ENCODE measurements at regions not wholly inside any gene's neighbourhood (a gene's known extent, or its start where the extent isn't known, plus 50 kb on each side); places are given as distances from the start of the nearest gene placed in this dataset.

- Histone ChIP-seq H3K4me3 (no peak overlapping the region), H3K9me3 (no peaks in the 10 kb centered on the region), H3K4me1 (no peaks in the 10 kb centered on the region), H3K27ac (no peak overlapping the region), H3K4me2 (no peak overlapping the region)
- CTCF ChIA-PET, result no interaction called here
- no peak for ATAC-seq
- TF ChIP-seq HDAC2 (IDR thresholded peaks at IDR 0.05) (no peak), NFE2L2 (conservative IDR thresholded peaks at IDR 0.05; ENCODE audit: low read length) (no peak), HEYL (CRISPR knock-in tag; IDR thresholded peaks at IDR 0.05) (no peak), RCOR1 (IDR thresholded peaks at IDR 0.05; ENCODE audit: low read depth, low read length) (no peak), HOXA7 (CRISPR knock-in tag; IDR thresholded peaks at IDR 0.05) (no peak), MAZ (IDR thresholded peaks at IDR 0.05; ENCODE audit: borderline replicate concordance, low read depth, low read length) (no peak), ZC3H11A (IDR thresholded peaks at IDR 0.05) (no peak), EHF (CRISPR knock-in tag; IDR thresholded peaks at IDR 0.05) (no peak), KDM5A (IDR thresholded peaks at IDR 0.05) (no peak), NPAS2 (CRISPR knock-in tag; IDR thresholded peaks at IDR 0.05; ENCODE audit: borderline replicate concordance) (no peak), KDM1A (IDR thresholded peaks at IDR 0.05; ENCODE audit: low read depth) (no peak)
- no peak for DNase-seq (ENCODE audit: low read depth in 1 of 2, low spot score in 1 of 2)
- POLR2A ChIA-PET, result no interaction called here
- 66% methylated on average over 1 of the region's 1 CpG for WGBS (ENCODE audit: missing lambda C conversion rate)
- no peak for FAIRE-seq
Measured at GRCh38 chr2:104279646-104280045, 574.3 kb upstream of the POU3F3 start.

DNA sequence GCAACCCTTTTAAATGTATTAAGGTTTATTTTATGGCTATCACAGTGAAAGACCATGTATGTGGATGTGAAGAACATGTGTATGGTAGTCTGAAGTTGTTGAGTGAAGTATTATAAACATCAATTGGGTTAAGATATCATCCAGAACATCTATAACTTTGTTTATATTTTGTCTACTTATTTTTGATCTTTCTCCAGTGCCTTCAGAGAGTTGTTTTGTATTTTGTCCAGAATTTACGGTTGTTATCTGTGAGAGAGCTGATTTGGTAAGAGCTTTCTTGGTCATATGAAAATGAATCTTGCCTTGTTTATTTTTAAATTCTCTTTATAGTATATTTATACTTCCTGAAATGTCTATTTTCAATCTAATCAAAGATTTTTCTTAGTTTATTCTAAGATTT is 573.7 kb upstream of the POU3F3 start:
- H3K9me3 ChIP-seq, result no peaks in the 10 kb centered on the region
- ChIA-PET POLR2A (no interaction called here), CTCF (no interaction called here)
- no peaks in the 10 kb centered on the region for H3K4me1 ChIP-seq
- H3K4me3 ChIP-seq, result no peak overlapping the region
- no peak overlapping the region for H3K4me2 ChIP-seq
- TF ChIP-seq POLR2A (IDR thresholded peaks at IDR 0.05; ENCODE audit: low read length) (no peak), HOXB5 (CRISPR knock-in tag; IDR thresholded peaks at IDR 0.05) (no peak), EHMT2 (IDR thresholded peaks at IDR 0.05; ENCODE audit: low read depth) (no peak), NR3C1 (IDR thresholded peaks at IDR 0.05) (no peak), ZFP36 (IDR thresholded peaks at IDR 0.05; ENCODE audit: borderline replicate concordance, partially characterized antibody) (no peak)
- 68% methylated on average over 1 of the region's 1 CpG for WGBS (ENCODE audit: missing lambda C conversion rate)
- FAIRE-seq, result no peak
- no peak overlapping the region for H3K27ac ChIP-seq
- ATAC-seq, result no peak
- DNase-seq (ENCODE audit: low read depth in 1 of 2, low spot score in 1 of 2), result no peak

GRCh38 chr2:104286841-104287240 is 567.1 kb upstream of the POU3F3 start:
- Histone ChIP-seq H3K4me3 (no peak overlapping the region), H3K9me3 (no peaks in the 10 kb centered on the region), H3K4me1 (peaks cover 24% of the 10 kb centered on the region), H3K27ac (no peak overlapping the region), H3K4me2 (no peak overlapping the region)
- no peak for DNase-seq (ENCODE audit: low read depth in 1 of 2, low spot score in 1 of 2)
- 87% methylated on average over 3 of the region's 3 CpGs for WGBS (ENCODE audit: missing lambda C conversion rate)
- ATAC-seq, result no peak
- FAIRE-seq, result no peak
- ChIA-PET CTCF (no interaction called here), POLR2A (no interaction called here)
- TF ChIP-seq, protein P1, sequence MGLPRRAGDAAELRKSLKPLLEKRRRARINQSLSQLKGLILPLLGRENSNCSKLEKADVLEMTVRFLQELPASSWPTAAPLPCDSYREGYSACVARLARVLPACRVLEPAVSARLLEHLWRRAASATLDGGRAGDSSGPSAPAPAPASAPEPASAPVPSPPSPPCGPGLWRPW (IDR thresholded peaks at IDR 0.05), result no peak
- no peak for TF ChIP-seq POLR2A (IDR thresholded peaks at IDR 0.05; ENCODE audit: low read length)

DNA sequence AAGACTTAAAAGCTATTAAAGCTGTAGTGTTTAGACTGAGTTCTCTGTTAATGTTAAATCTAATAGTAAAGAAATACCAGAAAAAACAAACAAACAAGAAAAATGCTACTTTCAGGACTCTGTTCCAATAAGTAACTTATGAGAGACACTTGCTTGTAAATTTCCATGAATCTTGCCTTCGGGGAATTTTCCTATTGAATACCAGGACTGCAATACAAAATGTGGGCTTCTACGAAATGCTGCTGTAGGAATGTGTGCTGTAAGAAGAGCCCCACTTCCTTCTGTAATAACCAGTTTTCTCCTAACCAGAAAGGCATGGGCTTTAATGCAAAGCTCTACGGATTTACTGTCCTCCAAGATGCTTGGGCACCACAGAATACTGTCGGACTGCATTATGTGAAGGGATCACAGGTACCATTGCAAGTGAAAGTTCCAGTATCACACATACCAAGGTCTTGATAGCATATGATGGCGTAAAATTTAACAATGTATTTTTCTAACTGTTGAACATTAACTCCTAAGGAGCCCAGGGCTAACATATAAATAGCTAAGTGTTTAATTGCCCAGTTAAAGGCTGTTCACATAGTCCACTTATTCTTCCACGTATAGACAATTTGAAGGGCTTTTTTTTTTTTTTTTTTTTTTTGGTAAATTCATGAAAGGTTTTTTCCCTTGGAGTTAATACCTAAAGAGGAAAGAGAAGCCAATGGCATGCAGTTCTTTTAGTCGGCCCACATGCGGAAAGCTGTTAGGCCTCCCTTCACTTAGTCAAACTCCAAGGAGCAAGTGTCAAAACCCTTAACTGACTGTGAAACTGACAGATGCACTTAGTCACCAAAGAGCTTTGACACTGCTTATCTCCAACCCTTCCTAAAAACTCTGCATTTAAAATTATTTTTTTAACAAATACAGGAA is 564.0 kb upstream of the POU3F3 start:
- H3K4me2 ChIP-seq, result peak overlapping the region; percentile 79
- no peak for TF ChIP-seq ZNF302 (CRISPR knock-in tag; IDR thresholded peaks at IDR 0.05)
- TF ChIP-seq GATA3 (IDR thresholded peaks at IDR 0.05; ENCODE audit: borderline replicate concordance), result peak; percentile 26; the same call in 1 of the 2 replicates
- peak; percentile 67 to 76 for ATAC-seq
- ChIA-PET POLR2A (no interaction called here), CTCF (no interaction called here)
- WGBS (ENCODE audit: missing lambda C conversion rate), result 3% methylated on average over 8 of the region's 8 CpGs
- H3K27ac ChIP-seq, result peak overlapping the region; percentile 44 to 63; a peak in 5 of 6 replicates
- FAIRE-seq, result no peak
- peaks cover 24% of the 10 kb centered on the region for H3K4me1 ChIP-seq
- DNase-seq (ENCODE audit: low read depth in 1 of 2, low spot score in 1 of 2), result peak in 1 of 2 experiments; percentile 50
- no peaks in the 10 kb centered on the region for H3K9me3 ChIP-seq
- H3K4me3 ChIP-seq, result 0 out of 3 replicates have a peak overlapping the region, but pooled peaks have one; percentile 6

GRCh38 chr2:104290566-104290891 is 563.4 kb upstream of the POU3F3 start:
- Histone ChIP-seq H3K4me3 (no peak overlapping the region), H3K4me2 (peak overlapping the region; percentile 79), H3K4me1 (peaks cover 24% of the 10 kb centered on the region), H3K27ac (peak overlapping the region; percentile 44 to 63; a peak in 3 of 6 replicates), H3K9me3 (no peaks in the 10 kb centered on the region)
- CTCF ChIA-PET, result no interaction called here
- DNase-seq (ENCODE audit: low read depth in 1 of 2, low spot score in 1 of 2) (peak in 1 of 2 experiments; percentile 29), ATAC-seq (no peak), FAIRE-seq (no peak)
- POLR2A ChIA-PET, result no interaction called here
- WGBS (ENCODE audit: missing lambda C conversion rate), result 19% methylated on average over 3 of the region's 3 CpGs
- no peak for TF ChIP-seq RNF2 (IDR thresholded peaks at IDR 0.05; ENCODE audit: borderline replicate concordance, low read depth)
- peak; percentile 83 to 91 for TF ChIP-seq CEBPB (IDR thresholded peaks at IDR 0.05)
